Right lobe of liver (tissue), 4 donors: ENCODE measurements at regions not wholly inside any gene's neighbourhood (a gene's known extent, or its start where the extent isn't known, plus 50 kb on each side); places are given as distances from the start of the nearest gene placed in this dataset.

ENCODE experiments used
- POLR2A ChIP-seq: fragments of 450-650 bp; IDR thresholded peaks from one replicate; pipeline ENCODE4 v1.6.1; 2017; ENCODE audit warnings: antibody characterized with exemption, mild to moderate bottlenecking
- TF ChIP-seq, protein P1 (sequence below), 4 donors: fragments of 200-600 bp in 3 of 4; fragments of 450-650 bp in 1 of 4; IDR thresholded peaks; one replicate each; pipeline versions ENCODE4 v1.5.1 to v1.8.0; 2016 to 2022; ENCODE audit warnings: antibody characterized with exemption in 4 of 4, mild to moderate bottlenecking in 2 of 4
- donor health status: DM: no; HTN: no; CAD: no.
- donor health status: DM: no; HTN: no; CAD: no.
- donor health status: DM: no; HTN: yes; CAD: no.

DNA sequence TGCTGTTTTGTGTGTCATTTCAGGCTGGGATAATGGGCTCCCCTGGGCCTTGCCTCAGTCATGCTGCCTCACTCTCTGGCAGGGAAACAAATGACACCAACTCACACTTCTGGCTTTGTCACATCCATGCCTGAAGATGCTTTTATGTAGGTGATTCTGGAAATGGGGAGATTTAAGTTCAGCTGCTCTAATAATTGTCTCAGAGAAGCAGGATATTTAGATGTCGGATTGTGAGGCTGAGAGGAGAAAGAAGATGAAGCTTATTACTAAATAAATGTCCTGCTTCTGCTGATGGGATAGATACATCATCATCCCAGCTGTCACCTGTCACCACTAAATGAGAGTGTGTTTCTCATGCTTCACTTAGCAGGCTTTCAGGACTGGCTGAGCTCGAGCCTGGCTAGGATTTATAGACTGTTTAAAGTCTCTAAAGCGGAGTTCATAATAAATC, 480.2 kb upstream of the SPTLC3 start:
- TF ChIP-seq, protein P1, sequence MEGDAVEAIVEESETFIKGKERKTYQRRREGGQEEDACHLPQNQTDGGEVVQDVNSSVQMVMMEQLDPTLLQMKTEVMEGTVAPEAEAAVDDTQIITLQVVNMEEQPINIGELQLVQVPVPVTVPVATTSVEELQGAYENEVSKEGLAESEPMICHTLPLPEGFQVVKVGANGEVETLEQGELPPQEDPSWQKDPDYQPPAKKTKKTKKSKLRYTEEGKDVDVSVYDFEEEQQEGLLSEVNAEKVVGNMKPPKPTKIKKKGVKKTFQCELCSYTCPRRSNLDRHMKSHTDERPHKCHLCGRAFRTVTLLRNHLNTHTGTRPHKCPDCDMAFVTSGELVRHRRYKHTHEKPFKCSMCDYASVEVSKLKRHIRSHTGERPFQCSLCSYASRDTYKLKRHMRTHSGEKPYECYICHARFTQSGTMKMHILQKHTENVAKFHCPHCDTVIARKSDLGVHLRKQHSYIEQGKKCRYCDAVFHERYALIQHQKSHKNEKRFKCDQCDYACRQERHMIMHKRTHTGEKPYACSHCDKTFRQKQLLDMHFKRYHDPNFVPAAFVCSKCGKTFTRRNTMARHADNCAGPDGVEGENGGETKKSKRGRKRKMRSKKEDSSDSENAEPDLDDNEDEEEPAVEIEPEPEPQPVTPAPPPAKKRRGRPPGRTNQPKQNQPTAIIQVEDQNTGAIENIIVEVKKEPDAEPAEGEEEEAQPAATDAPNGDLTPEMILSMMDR (IDR thresholded peaks at IDR 0.05), result no peak
- no peak for TF ChIP-seq POLR2A
